ENCODE measurements at regions not wholly inside any gene's neighbourhood (a gene's known extent, or its start where the extent isn't known, plus 50 kb on each side); places are given as distances from the start of the nearest gene placed in this dataset.

DNA sequence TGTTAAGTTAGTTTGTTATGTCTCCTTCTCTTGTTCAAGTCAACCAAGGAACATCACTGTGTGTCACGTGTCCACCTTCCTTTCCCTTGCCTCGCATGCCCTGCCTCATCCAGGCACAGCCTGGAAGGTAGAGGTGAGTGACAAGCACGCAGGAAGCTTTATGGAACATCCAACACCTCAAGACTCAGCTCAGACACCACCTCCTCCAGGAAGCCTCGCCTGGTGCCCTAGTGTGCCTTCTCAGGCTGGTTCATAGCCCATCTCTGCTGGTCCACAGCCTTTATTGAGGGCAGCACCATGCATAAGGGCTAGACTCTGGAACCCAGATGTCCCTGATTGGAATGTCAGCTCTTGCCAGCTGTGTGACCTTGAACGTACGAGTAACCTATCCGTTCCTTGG, 224.3 kb downstream of the ANKRD60 start:
- no peaks in the 10 kb centered on the region for H3K9me3 ChIP-seq (ENCODE audit: control insufficient read depth in 4 of 4, insufficient read depth in 3 of 4, low read length in 3 of 4)
- no peak for DNase-seq
- no peak for ATAC-seq (ENCODE audit: insufficient read depth, low FRiP score)
- no peak overlapping the region for H3K27ac ChIP-seq (ENCODE audit: low read depth in 1 of 2, low read length in 1 of 2)
- H3K36me3 ChIP-seq (ENCODE audit: control insufficient read depth in 4 of 4, insufficient read depth in 4 of 4, low read length in 4 of 4), result no peaks in the 10 kb centered on the region
- 93 to 95% methylated on average over 7 of the region's 7 CpGs for WGBS, 2 donors
- no peak overlapping the region for H3K4me3 ChIP-seq
- peaks cover 0 to 14% (median 9%) of the 10 kb centered on the region in 5 donors for H3K4me1 ChIP-seq (ENCODE audit: control insufficient read depth in 5 of 5, insufficient read depth in 5 of 5, low read length in 5 of 5)
- H3K9ac ChIP-seq (ENCODE audit: insufficient read depth in 1 of 2, low read length in 2 of 2), result no peak overlapping the region
- TF ChIP-seq, protein P1, sequence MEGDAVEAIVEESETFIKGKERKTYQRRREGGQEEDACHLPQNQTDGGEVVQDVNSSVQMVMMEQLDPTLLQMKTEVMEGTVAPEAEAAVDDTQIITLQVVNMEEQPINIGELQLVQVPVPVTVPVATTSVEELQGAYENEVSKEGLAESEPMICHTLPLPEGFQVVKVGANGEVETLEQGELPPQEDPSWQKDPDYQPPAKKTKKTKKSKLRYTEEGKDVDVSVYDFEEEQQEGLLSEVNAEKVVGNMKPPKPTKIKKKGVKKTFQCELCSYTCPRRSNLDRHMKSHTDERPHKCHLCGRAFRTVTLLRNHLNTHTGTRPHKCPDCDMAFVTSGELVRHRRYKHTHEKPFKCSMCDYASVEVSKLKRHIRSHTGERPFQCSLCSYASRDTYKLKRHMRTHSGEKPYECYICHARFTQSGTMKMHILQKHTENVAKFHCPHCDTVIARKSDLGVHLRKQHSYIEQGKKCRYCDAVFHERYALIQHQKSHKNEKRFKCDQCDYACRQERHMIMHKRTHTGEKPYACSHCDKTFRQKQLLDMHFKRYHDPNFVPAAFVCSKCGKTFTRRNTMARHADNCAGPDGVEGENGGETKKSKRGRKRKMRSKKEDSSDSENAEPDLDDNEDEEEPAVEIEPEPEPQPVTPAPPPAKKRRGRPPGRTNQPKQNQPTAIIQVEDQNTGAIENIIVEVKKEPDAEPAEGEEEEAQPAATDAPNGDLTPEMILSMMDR (IDR thresholded peaks at IDR 0.05; ENCODE audit: control extremely low read depth, extremely low read depth), result no peak
- H3K27me3 ChIP-seq (ENCODE audit: control insufficient read depth in 3 of 3, insufficient read depth in 3 of 3, low read length in 2 of 3), result no peaks in the 10 kb centered on the region

DNA sequence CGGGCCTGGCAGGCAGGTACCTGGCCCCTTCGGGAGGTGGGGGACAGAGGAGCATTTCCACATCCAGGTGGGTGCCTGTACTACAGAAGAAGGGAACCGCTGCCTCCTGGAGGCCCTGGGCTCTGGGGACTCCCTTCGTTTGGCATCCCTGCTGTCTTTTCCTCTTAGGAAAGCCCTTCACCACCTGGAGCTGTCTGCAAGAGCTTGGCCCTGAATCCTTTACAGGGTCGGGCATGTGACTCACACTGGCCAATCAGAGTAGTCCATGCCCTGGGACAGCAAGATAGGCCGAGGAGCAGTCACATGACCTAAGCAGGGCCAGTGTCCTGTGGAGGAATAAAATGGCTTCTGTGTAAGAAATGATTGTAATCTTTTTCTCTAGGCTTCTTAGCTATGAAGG, 224.9 kb downstream of the ANKRD60 start:
- WGBS, 2 donors, result 89 to 95% methylated on average over 6 of the region's 6 CpGs
- Histone ChIP-seq H3K4me1 (ENCODE audit: control insufficient read depth in 5 of 5, insufficient read depth in 5 of 5, low read length in 5 of 5) (peaks cover 0 to 17% (median 12%) of the 10 kb centered on the region in 5 donors), H3K9ac (ENCODE audit: insufficient read depth in 1 of 2, low read length in 2 of 2) (no peak overlapping the region)

DNA sequence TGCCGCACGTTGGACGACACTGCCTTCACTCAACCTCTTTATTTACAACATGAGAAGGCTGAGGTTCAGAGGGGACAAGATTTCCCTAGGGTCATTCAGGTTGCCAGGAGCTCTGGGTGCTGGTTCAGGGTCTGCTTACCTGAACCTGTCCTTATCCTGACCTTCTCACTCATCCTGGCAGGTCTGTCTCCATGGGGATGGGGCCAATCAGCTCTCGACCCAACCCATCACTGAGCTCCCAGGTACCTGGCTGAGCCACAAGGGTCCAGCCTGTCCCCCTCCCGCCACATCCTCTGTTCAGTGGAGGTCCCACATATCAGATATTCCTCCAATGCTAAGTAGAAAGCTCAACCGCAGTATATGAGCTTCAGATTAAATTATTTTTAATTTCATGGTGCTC, 225.6 kb downstream of the ANKRD60 start:
- 90 to 96% methylated on average over 6 of the region's 6 CpGs for WGBS, 2 donors
- H3K4me1 ChIP-seq (ENCODE audit: control insufficient read depth in 5 of 5, insufficient read depth in 5 of 5, low read length in 5 of 5), result peaks cover 0 to 17% (median 12%) of the 10 kb centered on the region in 5 donors
- no peaks in the 10 kb centered on the region for H3K9me3 ChIP-seq (ENCODE audit: control insufficient read depth in 4 of 4, insufficient read depth in 3 of 4, low read length in 3 of 4)
- no peak for DNase-seq
- no peak overlapping the region for H3K9ac ChIP-seq (ENCODE audit: insufficient read depth in 1 of 2, low read length in 2 of 2)
- TF ChIP-seq, protein P1 (IDR thresholded peaks at IDR 0.05; ENCODE audit: control extremely low read depth, extremely low read depth), result no peak
- no peak for ATAC-seq (ENCODE audit: insufficient read depth, low FRiP score)
- H3K27me3 ChIP-seq (ENCODE audit: control insufficient read depth in 3 of 3, insufficient read depth in 3 of 3, low read length in 2 of 3), result no peaks in the 10 kb centered on the region
- H3K27ac ChIP-seq (ENCODE audit: low read depth in 1 of 2, low read length in 1 of 2), result no peak overlapping the region
- H3K36me3 ChIP-seq (ENCODE audit: control insufficient read depth in 4 of 4, insufficient read depth in 4 of 4, low read length in 4 of 4), result no peaks in the 10 kb centered on the region
- H3K4me3 ChIP-seq, result no peak overlapping the region

More for the DNA sequence above, 224.9 kb downstream of the ANKRD60 start:
- Histone ChIP-seq H3K36me3 (ENCODE audit: control insufficient read depth in 4 of 4, insufficient read depth in 4 of 4, low read length in 4 of 4) (no peaks in the 10 kb centered on the region), H3K4me3 (no peak overlapping the region), H3K27me3 (ENCODE audit: control insufficient read depth in 3 of 3, insufficient read depth in 3 of 3, low read length in 2 of 3) (no peaks in the 10 kb centered on the region), H3K27ac (ENCODE audit: low read depth in 1 of 2, low read length in 1 of 2) (no peak overlapping the region), H3K9me3 (ENCODE audit: control insufficient read depth in 4 of 4, insufficient read depth in 3 of 4, low read length in 3 of 4) (no peaks in the 10 kb centered on the region)
- TF ChIP-seq, protein P1 (IDR thresholded peaks at IDR 0.05; ENCODE audit: control extremely low read depth, extremely low read depth), result no peak
- DNase-seq (no peak), ATAC-seq (ENCODE audit: insufficient read depth, low FRiP score) (no peak)

DNA sequence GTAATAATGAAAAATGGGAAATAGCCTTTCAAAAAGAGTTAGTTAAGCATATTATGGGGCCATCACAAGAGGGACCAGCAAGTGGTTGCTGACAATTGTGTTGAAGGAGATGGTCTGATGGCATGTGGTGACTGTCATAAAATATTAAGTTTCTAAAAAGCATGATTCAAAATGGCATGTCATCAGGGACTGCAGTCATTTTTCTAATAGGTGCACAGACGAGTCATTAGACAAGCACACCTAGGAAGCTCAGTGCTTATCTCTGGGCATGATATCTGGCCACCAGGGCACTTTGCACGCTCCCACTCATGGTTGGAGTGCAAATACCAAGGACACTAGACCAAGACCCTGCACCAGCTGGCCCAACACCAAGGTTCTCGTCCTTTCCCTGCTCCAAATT, 226.5 kb downstream of the ANKRD60 start:
- TF ChIP-seq, protein P1 (IDR thresholded peaks at IDR 0.05; ENCODE audit: control extremely low read depth, extremely low read depth), result no peak
- Histone ChIP-seq H3K36me3 (ENCODE audit: control insufficient read depth in 4 of 4, insufficient read depth in 4 of 4, low read length in 4 of 4) (no peaks in the 10 kb centered on the region), H3K9ac (ENCODE audit: insufficient read depth in 1 of 2, low read length in 2 of 2) (no peak overlapping the region), H3K27ac (ENCODE audit: low read depth in 1 of 2, low read length in 1 of 2) (no peak overlapping the region), H3K4me3 (no peak overlapping the region), H3K9me3 (ENCODE audit: control insufficient read depth in 4 of 4, insufficient read depth in 3 of 4, low read length in 3 of 4) (no peaks in the 10 kb centered on the region), H3K27me3 (ENCODE audit: control insufficient read depth in 3 of 3, insufficient read depth in 3 of 3, low read length in 2 of 3) (no peaks in the 10 kb centered on the region), H3K4me1 (ENCODE audit: control insufficient read depth in 5 of 5, insufficient read depth in 5 of 5, low read length in 5 of 5) (peaks cover 0 to 17% (median 13%) of the 10 kb centered on the region in 5 donors)
- DNase-seq (no peak), ATAC-seq (ENCODE audit: insufficient read depth, low FRiP score) (no peak)
- 74 to 84% methylated on average over 3 of the region's 3 CpGs for WGBS, 2 donors

Measured in lung (tissue), 11 donors.